IMR-90 (cell line): ENCODE measurements at regions not wholly inside any gene's neighbourhood (a gene's known extent, or its start where the extent isn't known, plus 50 kb on each side); places are given as distances from the start of the nearest gene placed in this dataset.

Experiments used
- ATAC-seq: fragments of 200-7000 bp; cut with Tn5 transposase; 2 replicates; pipeline ENCODE4 v1.9.1; 2020; ENCODE audit warnings: low read depth, mild to moderate bottlenecking, moderate library complexity
- BruUV-seq: library from RNA; stranded (reverse); fragments of 400-500 nt; replicated peaks from 2 replicates; lab custom pipeline; 2021; lab: Mats Ljungman, UMichigan
- CTCF ChIA-PET: fragments of 300-600 bp; formaldehyde crosslinking; extraction: SDS; loops from one replicate; lab custom pipeline; 2021; ENCODE audit warnings: antibody characterized with exemption; lab: Yijun Ruan, JAX
- POLR2A ChIA-PET: fragments of 300-600 bp; sonication (Branson Sonifier 250); formaldehyde crosslinking; loops from one replicate; lab custom pipeline; 2022; ENCODE audit warnings: antibody characterized with exemption; ENCODE audit not compliant: unreplicated experiment; lab: Charles Lee
- DNase-seq: peaks from one replicate; pipeline ENCODE4 v3.0.0; 2013
- H2AFZ ChIP-seq: replicated peaks from 2 replicates; pipeline ENCODE3; 2013; ENCODE audit warnings: low read length, mild to moderate bottlenecking; ENCODE audit not compliant: poor library complexity
- H2AK5ac ChIP-seq: 2 replicates; pipeline ENCODE4 v1.6.1; 2013; ENCODE audit warnings: low read depth, low read length, inconsistent platforms
- H2AK9ac ChIP-seq: replicated peaks from 2 replicates; pipeline ENCODE3; 2013; ENCODE audit warnings: mild to moderate bottlenecking, low read depth, low read length, moderate library complexity; ENCODE audit not compliant: poor library complexity
- H2BK120ac ChIP-seq: 2 replicates; pipeline ENCODE4 v1.6.1; 2013; ENCODE audit warnings: low read depth, low read length, inconsistent platforms
- H2BK15ac ChIP-seq: 3 replicates; pipeline ENCODE4 v1.6.1; 2013; ENCODE audit warnings: low read depth, low read length, inconsistent platforms
- H2BK20ac ChIP-seq: 2 replicates; pipeline ENCODE4 v1.6.1; 2013; ENCODE audit warnings: low read depth, mild to moderate bottlenecking, inconsistent platforms, low read length, moderate library complexity
- H2BK5ac ChIP-seq: 2 replicates; pipeline ENCODE4 v1.6.1; 2013; ENCODE audit warnings: mild to moderate bottlenecking, low read depth, low read length, inconsistent platforms; ENCODE audit not compliant: poor library complexity, severe bottlenecking
- H3K14ac ChIP-seq: replicated peaks from 2 replicates; pipeline ENCODE4 v1.6.1; 2013; ENCODE audit warnings: low read depth, low read length, inconsistent platforms
- H3K18ac ChIP-seq: 2 replicates; pipeline ENCODE4 v1.6.1; 2013; ENCODE audit warnings: low read depth, low read length, control low read depth
- H3K23ac ChIP-seq: 2 replicates; pipeline ENCODE4 v1.6.1; 2013; ENCODE audit warnings: low read depth, low read length, inconsistent platforms
- H3K27ac ChIP-seq: 2 replicates; pipeline ENCODE4 v1.5.1; 2013; ENCODE audit warnings: mild to moderate bottlenecking, control low read depth, low read length; ENCODE audit not compliant: insufficient read depth
- H3K27me3 ChIP-seq: 2 replicates; pipeline ENCODE4 v1.6.1; 2013; ENCODE audit warnings: low read length; ENCODE audit not compliant: control insufficient read depth, insufficient read depth
- H3K36me3 ChIP-seq: 2 replicates; pipeline ENCODE4 v1.6.1; 2013; ENCODE audit warnings: low read length, mixed read lengths; ENCODE audit not compliant: control insufficient read depth, insufficient read depth
- H3K4ac ChIP-seq: 2 replicates; pipeline ENCODE4 v1.6.1; 2013; ENCODE audit warnings: low read depth, low read length, inconsistent platforms
- H3K4me1 ChIP-seq: 2 replicates; pipeline ENCODE4 v1.6.1; 2013; ENCODE audit warnings: low read length, mixed read lengths; ENCODE audit not compliant: control insufficient read depth, insufficient read depth
- H3K4me2 ChIP-seq: 2 replicates; pipeline ENCODE4 v1.6.1; 2013; ENCODE audit warnings: low read depth, mild to moderate bottlenecking, control low read depth, low read length, moderate library complexity
- H3K4me3 ChIP-seq: 2 replicates; pipeline ENCODE4 v1.5.1; 2013; ENCODE audit warnings: low read depth, mild to moderate bottlenecking, control low read depth, low read length, moderate library complexity; ENCODE audit not compliant: insufficient read depth
- H3K56ac ChIP-seq: 2 replicates; pipeline ENCODE4 v1.6.1; 2013; ENCODE audit warnings: low read length, inconsistent platforms; ENCODE audit not compliant: insufficient read depth; ENCODE audit errors: extremely low read depth
- H3K79me1 ChIP-seq, 2 experiments: 2 replicates each; pipeline ENCODE4 v1.6.1; 2013; ENCODE audit warnings: low read length in 2 of 2, inconsistent platforms in 1 of 2, low read depth in 1 of 2
- H3K9ac ChIP-seq: 2 replicates; pipeline ENCODE4 v1.6.1; 2013; ENCODE audit warnings: low read depth, low read length, control low read depth
- H3K9me1 ChIP-seq: 2 replicates; pipeline ENCODE4 v1.6.1; 2013; ENCODE audit warnings: low read length, inconsistent platforms; ENCODE audit not compliant: insufficient read depth
- H3K9me3 ChIP-seq: 2 replicates; pipeline ENCODE4 v1.6.1; 2013; ENCODE audit warnings: low read length; ENCODE audit not compliant: control insufficient read depth, insufficient read depth
- H4K20me1 ChIP-seq: 2 replicates; pipeline ENCODE4 v1.6.1; 2013; ENCODE audit warnings: low read length, inconsistent platforms; ENCODE audit not compliant: insufficient read depth
- H4K5ac ChIP-seq: 2 replicates; pipeline ENCODE4 v1.6.1; 2013; ENCODE audit warnings: mild to moderate bottlenecking, low read depth, low read length, control low read depth
- H4K8ac ChIP-seq, 2 experiments: 2 replicates each; pipeline ENCODE4 v1.6.1; 2013; ENCODE audit warnings: low read depth in 2 of 2, low read length in 2 of 2, control low read depth in 1 of 2, inconsistent platforms in 1 of 2
- H4K91ac ChIP-seq: 2 replicates; pipeline ENCODE4 v1.6.1; 2013; ENCODE audit warnings: low read depth, low read length, inconsistent platforms; ENCODE audit not compliant: insufficient read depth
- FOS ChIP-seq: fragments of 150-350 bp; IDR thresholded peaks from 2 replicates; pipeline ENCODE4 v1.6.1; 2016; ENCODE audit warnings: low read depth, low read length
- MAFK ChIP-seq: IDR thresholded peaks from 2 replicates; pipeline ENCODE4 v1.6.1; 2012; ENCODE audit warnings: low read depth, low read length, improper control_type of control experiment
- MAZ ChIP-seq: IDR thresholded peaks from 2 replicates; pipeline ENCODE4 v1.6.1; 2012; ENCODE audit warnings: low read depth, mild to moderate bottlenecking, low read length, improper control_type of control experiment, moderate library complexity, borderline replicate concordance
- MXI1 ChIP-seq: IDR thresholded peaks from 2 replicates; pipeline ENCODE4 v1.6.1; 2012; ENCODE audit warnings: low read depth, mild to moderate bottlenecking, low read length, moderate library complexity, borderline replicate concordance
- POLR2A ChIP-seq: IDR thresholded peaks from 2 replicates; pipeline ENCODE4 v1.6.1; 2012; ENCODE audit warnings: mild to moderate bottlenecking, low read depth, low read length
- WGBS, 2 experiments: methylation state at CpG; one replicate each; pipeline versions ENCODE4 v1.1.5 to v1.1.7; 2013; ENCODE audit warnings: missing lambda C conversion rate in 2 of 2; ENCODE audit not compliant: insufficient read length in 1 of 2; ENCODE audit errors: extremely low coverage in 2 of 2; 5-methylcytosine and 5-hydroxymethylcytosine counted together
- dilution Hi-C: fragments of 300-500 bp; cut with HindIII; formaldehyde crosslinking; loops from one replicate; pipeline ENCODE4 v1.14.3; 2018; ENCODE audit warnings: low sequenced_read_pairs; ENCODE audit not compliant: unreplicated experiment
- in situ Hi-C: fragments of 300-500 bp; cut with MboI; formaldehyde crosslinking; loops from 3 replicates; pipeline ENCODE4 v1.14.3; 2019; ENCODE audit warnings: low sequenced_read_pairs, inconsistent platforms, mixed read lengths
- intact Hi-C: fragments of 100-400 bp; cut with micrococcal nuclease; formaldehyde crosslinking; loops from 2 replicates; pipeline ENCODE4 v1.10.0; 2022

DNA sequence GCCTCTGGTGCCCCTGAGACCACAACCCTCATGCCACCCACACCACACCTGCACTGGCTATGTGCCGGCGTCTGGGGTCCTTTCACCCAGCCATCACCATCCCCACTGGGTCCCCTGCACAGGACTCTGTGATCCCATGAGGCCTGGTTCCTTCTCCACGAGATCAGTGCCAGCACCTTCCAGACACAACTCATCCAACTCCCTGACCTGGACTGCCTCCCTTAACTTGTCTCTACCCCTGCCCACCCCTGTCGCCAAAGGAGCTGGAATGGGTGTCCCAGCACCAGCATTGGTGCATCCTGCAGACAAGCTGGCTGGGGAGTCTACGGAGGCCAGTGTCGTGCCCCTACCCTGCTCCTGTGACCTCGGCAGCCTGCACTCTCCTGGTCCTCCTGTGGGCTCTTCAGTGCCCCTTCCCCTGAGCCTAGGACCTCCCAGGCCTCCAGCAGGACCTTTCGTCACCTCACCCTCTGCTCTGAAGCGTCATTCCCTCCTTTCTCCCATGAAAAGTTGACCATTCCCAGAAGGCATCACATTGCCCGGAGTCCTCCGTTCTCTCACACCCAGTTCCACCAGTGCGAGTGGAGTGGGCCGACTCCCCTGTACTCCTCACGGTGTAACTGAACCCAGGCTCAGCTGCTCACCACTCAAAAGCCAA lies 87.7 kb downstream of the NSUN2 start:
- BruUV-seq: no TSS peak
- DNase-seq: no peak
- no peaks in the 10 kb centered on the region for H3K79me1 ChIP-seq
- H3K4me1 ChIP-seq: no peaks in the 10 kb centered on the region
- H2BK120ac ChIP-seq: no peak overlapping the region
- dilution Hi-C loops (no loop called here), in situ Hi-C loops (no loop called here), intact Hi-C loops (no loop called here)
- no peak overlapping the region for H3K18ac ChIP-seq
- no peaks in the 10 kb centered on the region for H3K9me1 ChIP-seq
- H2BK20ac ChIP-seq: no peak overlapping the region
- no peak overlapping the region for H2AK9ac ChIP-seq
- H4K91ac ChIP-seq: no peak overlapping the region
- no peak overlapping the region for H4K8ac ChIP-seq
- ChIA-PET CTCF (no interaction called here), POLR2A (no interaction called here)
- H3K14ac ChIP-seq: no peak overlapping the region
- no peaks in the 10 kb centered on the region for H3K9me3 ChIP-seq
- no peak overlapping the region for H3K9ac ChIP-seq
- no peak overlapping the region for H2BK5ac ChIP-seq
- no peak overlapping the region for H3K4me2 ChIP-seq
- no peak overlapping the region for H3K4ac ChIP-seq
- no peak overlapping the region for H3K56ac ChIP-seq
- peaks cover 2% of the 10 kb centered on the region; the same call in 1 of the 2 replicates for H3K27me3 ChIP-seq
- no peak overlapping the region for H4K5ac ChIP-seq
- H2BK15ac ChIP-seq: no peak overlapping the region
- H2AFZ ChIP-seq: no peak overlapping the region
- ATAC-seq: no peak
- no peaks in the 10 kb centered on the region for H4K20me1 ChIP-seq
- H3K36me3 ChIP-seq: no peaks in the 10 kb centered on the region
- no peak overlapping the region for H3K23ac ChIP-seq
- TF ChIP-seq MAFK: no peak
- no peak for TF ChIP-seq MAZ
- no peak for TF ChIP-seq MXI1
- TF ChIP-seq FOS: no peak
- no peak for TF ChIP-seq POLR2A
- no peak overlapping the region for H3K27ac ChIP-seq
- no peak overlapping the region for H3K4me3 ChIP-seq
- H2AK5ac ChIP-seq: no peak overlapping the region
- 52% methylated on average over 3 of the region's 14 CpGs; no CpG with 5 or more reads in 1 of the 2 experiments for WGBS, 2 experiments
